C4-2B (cell line): ENCODE measurements at regions not wholly inside any gene's neighbourhood (a gene's known extent, or its start where the extent isn't known, plus 50 kb on each side); places are given as distances from the start of the nearest gene placed in this dataset.

Experiments
- H3K27ac ChIP-seq: fragments of 450-650 bp; 2 replicates; pipeline ENCODE4 v1.5.1; 2017
- CTCF ChIP-seq: fragments of 450-650 bp; conservative IDR thresholded peaks from 2 replicates; pipeline ENCODE4 v1.5.1; 2017; ENCODE audit warnings: mild to moderate bottlenecking
- ZFX ChIP-seq: fragments of 450-650 bp; IDR thresholded peaks from 2 replicates; pipeline ENCODE4 v1.6.1; 2017

GRCh38 chr20:11785885-11786507, 131.7 kb upstream of the BTBD3 start:
- TF ChIP-seq CTCF, result no peak
- H3K27ac ChIP-seq, result no peak overlapping the region

- TF ChIP-seq ZFX, result no peak
- no peak for TF ChIP-seq CTCF
- H3K27ac ChIP-seq, result no peak overlapping the region
Observed at GRCh38 chr20:11790046-11790445, 127.6 kb upstream of the BTBD3 start.

DNA sequence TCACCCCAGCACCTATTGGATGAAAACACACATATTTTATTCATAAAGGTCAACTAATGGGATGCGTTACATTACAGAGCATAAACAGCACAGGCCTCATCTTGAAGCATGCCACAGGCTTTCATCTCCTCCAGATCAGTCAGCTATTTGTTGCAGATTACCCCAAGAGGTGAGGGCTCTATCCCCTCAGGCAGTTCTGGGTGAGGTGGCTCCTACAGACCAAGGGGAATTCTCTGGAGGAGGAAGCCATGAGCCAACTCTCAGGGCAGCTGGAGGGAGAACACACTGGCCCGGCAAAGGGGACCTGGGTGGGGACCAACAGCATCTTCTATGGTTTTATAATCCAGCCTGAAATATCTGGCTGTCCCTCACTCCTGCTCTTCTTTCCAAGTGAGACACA, 126.4 kb upstream of the BTBD3 start:
- TF ChIP-seq ZFX (no peak), CTCF (no peak)
- H3K27ac ChIP-seq, result no peak overlapping the region

- H3K27ac ChIP-seq, result no peak overlapping the region
- no peak for TF ChIP-seq ZFX
- no peak for TF ChIP-seq CTCF
Observed at GRCh38 chr20:11791835-11792567, 125.7 kb upstream of the BTBD3 start.

GRCh38 chr20:11792568-11792953, 125.1 kb upstream of the BTBD3 start:
- TF ChIP-seq ZFX (no peak), CTCF (no peak)
- H3K27ac ChIP-seq, result no peak overlapping the region

DNA sequence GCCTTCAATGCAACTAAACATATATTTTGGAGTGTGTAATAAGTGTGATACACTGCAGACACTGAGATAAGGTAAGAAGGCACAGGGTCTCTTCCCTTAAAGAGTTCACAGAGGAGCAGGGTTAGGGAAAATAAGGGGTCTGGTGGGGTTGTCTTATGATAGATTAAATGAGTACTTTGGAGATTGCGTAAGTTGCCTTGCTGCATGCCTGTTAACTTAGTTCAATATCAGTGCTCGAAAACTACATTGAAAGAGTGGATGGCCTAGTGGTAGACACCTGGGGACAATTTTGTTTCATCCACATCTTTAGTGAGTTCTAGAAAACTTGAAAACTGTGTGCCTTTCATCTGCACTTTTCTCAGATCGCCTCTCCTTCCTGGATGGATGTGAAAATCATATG, 123.2 kb upstream of the BTBD3 start:
- no peak for TF ChIP-seq CTCF
- no peak for TF ChIP-seq ZFX
- H3K27ac ChIP-seq, result no peak overlapping the region

DNA sequence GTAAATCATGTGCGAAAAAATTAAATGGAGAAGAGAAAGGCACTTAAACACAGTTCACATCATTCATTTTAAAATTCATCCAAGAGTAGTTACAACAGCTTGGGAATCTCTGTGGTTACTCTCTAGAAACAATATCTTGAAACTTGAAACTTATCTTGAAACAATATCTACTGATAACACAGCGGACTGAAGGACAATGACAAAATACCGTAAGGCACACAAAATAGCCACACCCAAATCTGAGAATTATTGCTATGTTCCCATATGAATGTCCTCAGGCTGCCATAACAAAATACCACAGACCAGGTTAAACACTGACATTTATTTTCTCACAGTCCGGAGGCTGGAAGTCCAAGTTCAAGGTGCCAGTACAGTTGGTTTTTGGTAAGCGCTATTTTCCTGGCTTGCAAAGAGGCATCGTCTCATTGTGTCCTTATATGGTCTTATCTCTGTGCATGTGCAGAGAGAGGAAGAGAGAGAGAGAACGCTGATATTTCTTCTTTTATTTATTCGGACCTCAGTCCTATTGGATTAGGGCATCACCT, 122.5 kb upstream of the BTBD3 start:
- TF ChIP-seq ZFX, result no peak
- no peak for TF ChIP-seq CTCF

More for the DNA sequence above, 122.5 kb upstream of the BTBD3 start:
- H3K27ac ChIP-seq, result no peak overlapping the region
